Natural killer cell (primary cell): ENCODE measurements at regions not wholly inside any gene's neighbourhood (a gene's known extent, or its start where the extent isn't known, plus 50 kb on each side); places are given as distances from the start of the nearest gene placed in this dataset.
A peak's percentile ranks its signal among the peaks of the same experiment; 100 is the strongest.

ENCODE experiments used
- ATAC-seq, 3 donors: fragments of 150-1000 bp in 2 of 3; fragments of 200-7000 bp in 1 of 3; cut with Tn5 transposase; 1 replicate in 1 of 3; 2 replicates in 2 of 3; pipeline ENCODE4 v1.10.0; 2021; ENCODE audit warnings: mild to moderate bottlenecking in 2 of 3, moderate library complexity in 2 of 3
- DNase-seq, 2 donors: peaks; one replicate each; pipeline versions ENCODE4 v3.0.0 to v3.0.0-alpha.2; 2013 to 2021; ENCODE audit warnings: mixed read lengths in 1 of 2
- H3K27ac ChIP-seq: one replicate; pipeline ENCODE4 v1.5.1; 2013; ENCODE audit warnings: mild to moderate bottlenecking, low read length
- H3K27me3 ChIP-seq: one replicate; pipeline ENCODE4 v1.6.1; 2013; ENCODE audit warnings: low read length; ENCODE audit not compliant: control insufficient read depth, insufficient read depth
- H3K36me3 ChIP-seq: one replicate; pipeline ENCODE4 v1.6.1; 2013; ENCODE audit warnings: low read length; ENCODE audit not compliant: control insufficient read depth, insufficient read depth
- H3K4me1 ChIP-seq: one replicate; pipeline ENCODE4 v1.6.1; 2013; ENCODE audit warnings: low read length; ENCODE audit not compliant: control insufficient read depth, insufficient read depth
- H3K4me3 ChIP-seq: one replicate; pipeline ENCODE4 v1.5.1; 2013; ENCODE audit warnings: low read length
- H3K9me3 ChIP-seq: one replicate; pipeline ENCODE4 v1.6.1; 2013; ENCODE audit warnings: low read length; ENCODE audit not compliant: control insufficient read depth, insufficient read depth
- H3K27ac Mint-ChIP-seq, 2 donors: one replicate each; pipeline ENCODE4 v1.8.0; 2022; ENCODE audit warnings: mild to moderate bottlenecking in 2 of 2, mixed read lengths in 2 of 2, moderate library complexity in 1 of 2
- H3K27me3 Mint-ChIP-seq, 2 donors: one replicate each; pipeline ENCODE4 v1.8.0; 2022; ENCODE audit warnings: low read depth in 2 of 2, mixed read lengths in 2 of 2
- H3K36me3 Mint-ChIP-seq: one replicate; pipeline ENCODE4 v1.8.0; 2022; ENCODE audit warnings: mixed read lengths
- H3K4me1 Mint-ChIP-seq, 2 donors: one replicate each; pipeline ENCODE4 v1.8.0; 2022; ENCODE audit warnings: mixed read lengths in 2 of 2
- H3K4me3 Mint-ChIP-seq: one replicate; pipeline ENCODE4 v1.8.0; 2022; ENCODE audit warnings: mild to moderate bottlenecking, moderate library complexity, mixed read lengths
- H3K9me3 Mint-ChIP-seq, 2 donors: one replicate each; pipeline ENCODE4 v1.8.0; 2022; ENCODE audit warnings: mixed read lengths in 2 of 2
- WGBS: methylation state at CpG from one replicate; pipeline ENCODE4 v1.1.7; 2013; ENCODE audit warnings: missing lambda C conversion rate; ENCODE audit not compliant: insufficient coverage; 5-methylcytosine and 5-hydroxymethylcytosine counted together
- intact Hi-C: fragments of 100-400 bp; cut with micrococcal nuclease; formaldehyde crosslinking; loops from one replicate; pipeline ENCODE4 v1.14.2; 2022
- TF ChIP-seq, protein P1 (sequence below): fragments of 200-600 bp; IDR thresholded peaks from one replicate; pipeline ENCODE4 v1.8.0; 2022; ENCODE audit warnings: antibody characterized with exemption

DNA sequence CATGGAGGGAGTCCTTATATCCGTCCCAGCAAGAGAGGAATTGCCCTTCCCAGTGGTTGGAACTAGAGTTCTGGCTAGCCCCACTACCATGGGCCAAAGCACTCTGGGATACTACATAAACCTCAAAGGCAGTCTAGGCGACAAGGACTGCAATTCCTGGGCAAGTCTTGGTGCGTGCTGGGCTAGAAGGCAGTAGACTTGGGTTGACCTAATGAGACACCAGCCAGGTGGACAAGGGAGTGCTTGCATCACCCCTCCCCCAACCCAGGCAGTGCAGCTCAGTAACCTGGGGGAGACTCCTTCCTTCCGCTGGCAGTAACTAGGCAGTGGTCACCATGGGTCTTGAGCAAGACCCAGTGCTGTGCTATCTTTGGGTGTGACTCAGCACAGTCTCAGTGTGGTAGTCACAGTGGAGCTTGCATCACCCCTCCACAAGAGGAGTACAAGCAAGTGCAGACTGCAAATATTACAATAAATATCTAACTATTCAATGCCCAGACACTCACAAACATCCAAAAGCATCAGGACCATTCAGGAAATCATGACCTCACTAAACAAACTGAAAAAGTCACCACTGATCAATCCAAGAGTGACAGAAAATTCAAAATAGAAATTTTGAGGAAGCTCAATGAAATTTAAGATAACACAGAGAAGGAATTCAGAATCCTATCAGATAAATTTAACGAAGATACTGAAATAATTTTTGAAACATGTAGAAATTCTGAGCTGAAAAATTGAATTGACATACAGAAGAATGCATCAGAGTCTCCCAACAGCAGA is 84.7 kb upstream of the LYPLAL1 start:
- Histone ChIP-seq H3K4me1 (peaks cover 6% of the 10 kb centered on the region), H3K4me3 (no peak overlapping the region), H3K27ac (no peak overlapping the region), H3K9me3 (no peaks in the 10 kb centered on the region), H3K27me3 (no peaks in the 10 kb centered on the region), H3K36me3 (no peaks in the 10 kb centered on the region)
- no peak overlapping the region for H3K4me3 Mint-ChIP-seq
- peak in 1 of 2 donors; percentile 10 for DNase-seq
- H3K4me1 Mint-ChIP-seq, result no peaks in the 10 kb centered on the region
- peak in 2 of 3 donors; percentile 36 to 82 for ATAC-seq
- intact Hi-C loops, result no loop called here
- H3K27me3 Mint-ChIP-seq, result no peaks in the 10 kb centered on the region
- 83% methylated on average over 5 of the region's 5 CpGs for WGBS
- no peak overlapping the region for H3K27ac Mint-ChIP-seq
- H3K36me3 Mint-ChIP-seq, result no peaks in the 10 kb centered on the region
- TF ChIP-seq, protein P1, sequence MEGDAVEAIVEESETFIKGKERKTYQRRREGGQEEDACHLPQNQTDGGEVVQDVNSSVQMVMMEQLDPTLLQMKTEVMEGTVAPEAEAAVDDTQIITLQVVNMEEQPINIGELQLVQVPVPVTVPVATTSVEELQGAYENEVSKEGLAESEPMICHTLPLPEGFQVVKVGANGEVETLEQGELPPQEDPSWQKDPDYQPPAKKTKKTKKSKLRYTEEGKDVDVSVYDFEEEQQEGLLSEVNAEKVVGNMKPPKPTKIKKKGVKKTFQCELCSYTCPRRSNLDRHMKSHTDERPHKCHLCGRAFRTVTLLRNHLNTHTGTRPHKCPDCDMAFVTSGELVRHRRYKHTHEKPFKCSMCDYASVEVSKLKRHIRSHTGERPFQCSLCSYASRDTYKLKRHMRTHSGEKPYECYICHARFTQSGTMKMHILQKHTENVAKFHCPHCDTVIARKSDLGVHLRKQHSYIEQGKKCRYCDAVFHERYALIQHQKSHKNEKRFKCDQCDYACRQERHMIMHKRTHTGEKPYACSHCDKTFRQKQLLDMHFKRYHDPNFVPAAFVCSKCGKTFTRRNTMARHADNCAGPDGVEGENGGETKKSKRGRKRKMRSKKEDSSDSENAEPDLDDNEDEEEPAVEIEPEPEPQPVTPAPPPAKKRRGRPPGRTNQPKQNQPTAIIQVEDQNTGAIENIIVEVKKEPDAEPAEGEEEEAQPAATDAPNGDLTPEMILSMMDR, result no peak
- H3K9me3 Mint-ChIP-seq, result peaks cover 11 to 16% of the 10 kb centered on the region in 2 donors

DNA sequence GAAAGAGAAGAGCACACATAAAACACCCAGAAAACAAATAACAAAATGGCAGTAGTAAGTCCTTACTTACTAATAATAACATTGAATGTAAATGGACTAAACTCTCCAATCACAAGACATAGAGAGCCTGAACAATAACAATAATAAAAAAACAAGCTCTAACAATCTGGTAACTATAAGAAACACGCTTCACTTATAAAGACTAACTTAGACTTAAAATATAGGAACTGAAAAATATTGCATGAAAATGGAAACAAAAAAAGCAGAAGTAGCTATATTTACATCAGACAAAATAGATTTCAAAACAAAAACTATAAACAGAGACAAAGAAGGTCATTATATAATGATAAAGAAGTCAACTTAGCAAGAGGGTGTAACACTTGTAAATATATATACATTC is 83.1 kb upstream of the LYPLAL1 start:
- Mint-ChIP-seq H3K4me1 (no peaks in the 10 kb centered on the region), H3K27me3 (no peaks in the 10 kb centered on the region), H3K36me3 (no peaks in the 10 kb centered on the region), H3K4me3 (no peak overlapping the region), H3K9me3 (peaks cover 7 to 14% of the 10 kb centered on the region in 2 donors), H3K27ac (no peak overlapping the region)
- no CpG with 5 or more reads among the region's 1 CpG for WGBS
- Histone ChIP-seq H3K4me3 (no peak overlapping the region), H3K9me3 (no peaks in the 10 kb centered on the region), H3K36me3 (no peaks in the 10 kb centered on the region), H3K27ac (peak overlapping the region; percentile 35), H3K27me3 (no peaks in the 10 kb centered on the region), H3K4me1 (peaks cover 6% of the 10 kb centered on the region)
- ATAC-seq (no peak), DNase-seq (no peak)
- TF ChIP-seq, protein P1, result no peak
- intact Hi-C loops, result no loop called here

DNA sequence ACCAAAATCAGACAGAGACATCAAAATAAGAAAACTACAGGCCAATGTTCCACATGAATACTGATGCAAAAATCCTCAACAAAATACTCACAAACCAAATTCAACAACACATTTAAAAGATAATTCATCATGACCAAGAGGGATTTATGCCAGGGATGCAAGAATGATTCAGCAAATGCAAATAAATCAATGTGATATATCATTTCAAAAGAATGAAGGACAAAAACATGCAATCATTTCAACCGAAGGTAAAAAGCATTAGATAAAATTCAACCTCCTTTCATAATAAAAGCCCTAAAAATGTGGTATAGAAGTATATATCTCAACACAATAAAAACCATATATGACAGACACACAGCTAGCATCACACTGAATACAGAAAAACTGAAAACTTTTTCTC is 81.5 kb upstream of the LYPLAL1 start:
- Histone ChIP-seq H3K4me1 (peaks cover 6% of the 10 kb centered on the region), H3K27ac (no peak overlapping the region), H3K9me3 (peaks cover 5% of the 10 kb centered on the region), H3K36me3 (no peaks in the 10 kb centered on the region), H3K27me3 (no peaks in the 10 kb centered on the region), H3K4me3 (no peak overlapping the region)
- Mint-ChIP-seq H3K4me1 (no peaks in the 10 kb centered on the region), H3K36me3 (no peaks in the 10 kb centered on the region), H3K27me3 (no peaks in the 10 kb centered on the region), H3K27ac (no peak overlapping the region), H3K9me3 (peaks cover 7 to 10% of the 10 kb centered on the region in 2 donors), H3K4me3 (no peak overlapping the region)
- intact Hi-C loops, result no loop called here
- no CpG with 5 or more reads among the region's 1 CpG for WGBS
- ATAC-seq, result no peak
- no peak for DNase-seq
- TF ChIP-seq, protein P1, result no peak

DNA sequence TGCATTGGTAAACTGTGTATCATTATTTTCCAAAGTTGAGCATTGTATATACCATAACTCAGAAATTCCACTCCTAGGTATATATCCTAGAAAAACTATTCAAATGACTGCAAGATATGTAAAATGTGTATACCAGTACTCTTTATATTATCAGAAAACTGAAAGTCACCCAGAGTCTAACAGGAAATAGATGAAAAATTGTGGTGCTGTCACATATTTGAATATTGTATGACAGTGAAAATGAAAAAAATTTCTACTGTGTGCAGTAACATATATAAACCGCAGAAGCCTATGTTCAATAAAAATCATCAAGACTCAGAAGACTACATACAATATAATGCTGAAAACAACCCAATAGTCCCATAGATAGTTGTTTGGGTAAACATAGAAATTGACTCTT is 74.4 kb upstream of the LYPLAL1 start:
- no peak overlapping the region for H3K4me3 ChIP-seq
- H3K27me3 Mint-ChIP-seq, result no peaks in the 10 kb centered on the region
- WGBS, result no CpG with 5 or more reads among the region's 1 CpG
- no peaks in the 10 kb centered on the region for H3K4me1 Mint-ChIP-seq
- TF ChIP-seq, protein P1, result no peak
- no peaks in the 10 kb centered on the region for H3K4me1 ChIP-seq
- no peak for ATAC-seq
- no peaks in the 10 kb centered on the region for H3K36me3 Mint-ChIP-seq
- H3K36me3 ChIP-seq, result no peaks in the 10 kb centered on the region
- peaks cover 0 to 6% of the 10 kb centered on the region in 2 donors for H3K9me3 Mint-ChIP-seq
- no peak for DNase-seq
- H3K27me3 ChIP-seq, result no peaks in the 10 kb centered on the region
- H3K9me3 ChIP-seq, result peaks cover 5% of the 10 kb centered on the region
- no peak overlapping the region for H3K4me3 Mint-ChIP-seq
- intact Hi-C loops, result no loop called here
- H3K27ac Mint-ChIP-seq, result no peak overlapping the region
- H3K27ac ChIP-seq, result no peak overlapping the region
